GM13976 (cell line): ENCODE measurements at regions not wholly inside any gene's neighbourhood (a gene's known extent, or its start where the extent isn't known, plus 50 kb on each side); places are given as distances from the start of the nearest gene placed in this dataset.

Experiments used
- DNase-seq: peaks from one replicate; pipeline ENCODE4 v3.0.0; 2012; ENCODE audit warnings: low spot score
- in situ Hi-C: fragments of 300-500 bp; cut with MboI; formaldehyde crosslinking; loops from one replicate; pipeline ENCODE4 v1.12.0; 2022; ENCODE audit warnings: low sequenced_read_pairs, mixed read lengths, inconsistent platforms; ENCODE audit not compliant: unreplicated experiment
- TF ChIP-seq, protein P1 (sequence below): IDR thresholded peaks from 2 replicates; pipeline ENCODE4 v1.5.1; 2012; ENCODE audit warnings: borderline replicate concordance, mild to moderate bottlenecking; ENCODE audit not compliant: insufficient read depth; ENCODE audit errors: extremely low read depth, missing control alignments, control extremely low read depth

DNA sequence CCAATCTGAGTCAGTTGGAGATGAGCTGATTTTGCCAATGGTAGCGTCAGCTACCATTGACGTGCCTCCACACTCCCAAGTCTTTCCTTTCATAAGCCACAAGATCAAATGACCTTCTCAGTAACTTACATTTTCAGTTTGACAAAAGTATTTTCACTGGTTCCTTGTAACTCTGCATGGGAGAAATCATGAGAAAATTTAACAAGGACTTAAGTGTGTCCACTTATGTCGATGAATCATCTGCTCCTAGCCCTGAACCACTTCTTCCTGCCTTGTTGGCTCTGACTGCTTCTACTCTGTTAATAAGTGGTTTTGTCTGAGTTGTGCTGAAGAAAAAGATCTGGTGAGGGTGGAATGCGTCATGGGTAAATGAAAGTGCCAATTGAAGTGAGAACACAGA, 101.2 kb downstream of the NFKBIZ start:
- in situ Hi-C loops = no loop called here
- TF ChIP-seq, protein P1, sequence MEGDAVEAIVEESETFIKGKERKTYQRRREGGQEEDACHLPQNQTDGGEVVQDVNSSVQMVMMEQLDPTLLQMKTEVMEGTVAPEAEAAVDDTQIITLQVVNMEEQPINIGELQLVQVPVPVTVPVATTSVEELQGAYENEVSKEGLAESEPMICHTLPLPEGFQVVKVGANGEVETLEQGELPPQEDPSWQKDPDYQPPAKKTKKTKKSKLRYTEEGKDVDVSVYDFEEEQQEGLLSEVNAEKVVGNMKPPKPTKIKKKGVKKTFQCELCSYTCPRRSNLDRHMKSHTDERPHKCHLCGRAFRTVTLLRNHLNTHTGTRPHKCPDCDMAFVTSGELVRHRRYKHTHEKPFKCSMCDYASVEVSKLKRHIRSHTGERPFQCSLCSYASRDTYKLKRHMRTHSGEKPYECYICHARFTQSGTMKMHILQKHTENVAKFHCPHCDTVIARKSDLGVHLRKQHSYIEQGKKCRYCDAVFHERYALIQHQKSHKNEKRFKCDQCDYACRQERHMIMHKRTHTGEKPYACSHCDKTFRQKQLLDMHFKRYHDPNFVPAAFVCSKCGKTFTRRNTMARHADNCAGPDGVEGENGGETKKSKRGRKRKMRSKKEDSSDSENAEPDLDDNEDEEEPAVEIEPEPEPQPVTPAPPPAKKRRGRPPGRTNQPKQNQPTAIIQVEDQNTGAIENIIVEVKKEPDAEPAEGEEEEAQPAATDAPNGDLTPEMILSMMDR = no peak
- DNase-seq = peak; percentile 41

DNA sequence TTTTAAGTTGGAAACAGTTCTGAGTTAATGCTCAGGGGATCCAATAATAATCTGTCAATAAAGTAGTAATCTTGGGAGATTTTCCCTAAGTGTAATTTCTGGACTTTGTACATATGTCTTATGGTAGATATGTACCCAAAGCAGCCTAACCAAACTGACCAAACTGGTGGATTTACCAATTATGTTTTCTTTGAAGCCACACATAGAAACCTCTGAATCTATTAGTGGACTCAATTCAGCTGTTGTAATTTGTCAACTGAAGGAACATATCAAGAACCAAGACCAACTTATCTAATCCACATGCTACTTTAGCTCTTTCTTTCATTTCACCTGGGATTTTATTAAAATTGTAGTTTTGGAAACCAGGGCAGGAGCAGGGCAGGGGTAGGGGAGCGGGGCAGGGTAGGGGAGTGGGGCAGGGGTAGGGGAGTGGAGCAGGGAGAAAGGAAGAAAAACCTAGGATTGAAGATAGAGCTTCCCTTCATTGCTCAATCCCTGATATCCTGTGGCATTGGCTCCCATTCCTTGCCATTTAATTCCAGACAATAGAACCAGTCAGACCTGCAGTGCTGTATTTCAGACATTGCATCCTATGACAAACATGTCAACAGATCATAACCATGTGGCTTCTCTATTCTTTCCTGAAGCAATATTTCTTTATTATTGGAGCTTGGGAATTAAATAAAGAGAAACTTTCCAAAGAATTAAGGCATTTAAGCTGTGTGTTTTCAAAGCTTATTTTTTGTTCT, 101.8 kb downstream of the NFKBIZ start:
- TF ChIP-seq, protein P1 = no peak

GRCh38 chr3:101954361-101954760, 105.0 kb downstream of the NFKBIZ start:
- TF ChIP-seq, protein P1 = no peak
- in situ Hi-C loops = no loop called here
- no peak for DNase-seq

More for the DNA sequence above, 101.8 kb downstream of the NFKBIZ start:
- in situ Hi-C loops = no loop called here
- DNase-seq = no peak

DNA sequence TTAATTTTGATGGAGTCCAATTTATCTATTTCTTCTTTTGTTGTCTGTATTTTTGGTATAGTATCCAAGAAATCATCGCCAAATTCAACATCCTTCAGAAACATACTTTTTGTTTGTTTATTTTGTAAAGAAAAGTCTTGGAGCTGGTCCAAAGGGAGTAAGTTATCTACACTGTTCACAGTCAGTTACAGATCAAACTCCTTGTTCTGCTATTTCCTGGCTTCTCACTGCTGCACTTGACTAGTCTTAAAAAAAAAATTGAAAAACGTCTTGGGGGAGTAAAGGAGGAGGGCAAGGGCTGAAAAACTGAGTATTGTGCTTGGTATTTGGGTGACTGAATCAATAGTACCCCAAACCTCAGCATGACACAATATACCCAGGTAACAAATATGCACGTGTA, 105.6 kb downstream of the NFKBIZ start:
- TF ChIP-seq, protein P1 = no peak
- in situ Hi-C loops = no loop called here
- no peak for DNase-seq

DNA sequence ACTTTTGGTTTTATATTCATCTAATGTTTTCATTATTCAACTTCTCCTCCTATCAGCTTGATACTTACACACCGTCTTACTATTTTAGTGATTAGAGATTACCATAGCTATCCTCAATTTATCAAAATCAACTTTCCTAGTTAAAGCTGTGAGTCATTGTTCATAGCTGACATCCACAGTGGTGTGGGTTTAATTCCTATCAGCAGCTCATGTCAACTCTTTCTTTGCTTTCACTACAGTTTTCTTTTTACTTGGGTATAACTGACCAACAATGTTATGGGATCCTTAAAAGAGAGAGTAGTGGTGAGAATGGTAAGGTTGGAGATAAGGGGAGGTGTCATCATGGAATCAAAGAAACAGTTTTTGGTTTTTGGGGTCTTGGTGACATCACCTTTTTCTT, 112.7 kb downstream of the NFKBIZ start:
- no peak for DNase-seq
- TF ChIP-seq, protein P1 = no peak
- in situ Hi-C loops = no loop called here

GRCh38 chr3:101963902-101964362, 114.6 kb downstream of the NFKBIZ start:
- TF ChIP-seq, protein P1 = no peak
- peak; percentile 13 for DNase-seq
- in situ Hi-C loops = no loop called here
